Keratinocyte (primary cell): ENCODE measurements at regions not wholly inside any gene's neighbourhood (a gene's known extent, or its start where the extent isn't known, plus 50 kb on each side); places are given as distances from the start of the nearest gene placed in this dataset.

Experiments
- CTCF ChIP-seq, 3 experiments: IDR thresholded peaks in 1 of 3; conservative IDR thresholded peaks in 1 of 3; optimal IDR thresholded peaks in 1 of 3; 2 replicates in 2 of 3; 3 replicates in 1 of 3; pipeline versions ENCODE3 to v1.5.1; 2011; ENCODE audit warnings: low read length in 3 of 3, mild to moderate bottlenecking in 3 of 3, moderate library complexity in 2 of 3, control low read depth in 1 of 3, inconsistent platforms in 1 of 3; ENCODE audit not compliant: insufficient read depth in 2 of 3; ENCODE audit errors: extremely low read depth in 1 of 3
- EZH2 ChIP-seq: IDR thresholded peaks from one replicate; pipeline ENCODE4 v1.6.1; 2012; ENCODE audit warnings: inconsistent platforms, mild to moderate bottlenecking, low read length, moderate library complexity

GRCh38 chr16:17829811-17830210 is 359.1 kb upstream of the XYLT1 start:
- TF ChIP-seq EZH2, result no peak
- TF ChIP-seq CTCF (optimal IDR thresholded peaks at IDR 0.05 in 1 of 3, IDR thresholded peaks at IDR 0.05 in 1 of 3, conservative IDR thresholded peaks at IDR 0.05 in 1 of 3; ENCODE audit: extremely low read depth in 1 of 3, insufficient read depth in 2 of 3, low read length in 3 of 3), result no peak
